ENCODE measurements at regions not wholly inside any gene's neighbourhood (a gene's known extent, or its start where the extent isn't known, plus 50 kb on each side); places are given as distances from the start of the nearest gene placed in this dataset.

DNA sequence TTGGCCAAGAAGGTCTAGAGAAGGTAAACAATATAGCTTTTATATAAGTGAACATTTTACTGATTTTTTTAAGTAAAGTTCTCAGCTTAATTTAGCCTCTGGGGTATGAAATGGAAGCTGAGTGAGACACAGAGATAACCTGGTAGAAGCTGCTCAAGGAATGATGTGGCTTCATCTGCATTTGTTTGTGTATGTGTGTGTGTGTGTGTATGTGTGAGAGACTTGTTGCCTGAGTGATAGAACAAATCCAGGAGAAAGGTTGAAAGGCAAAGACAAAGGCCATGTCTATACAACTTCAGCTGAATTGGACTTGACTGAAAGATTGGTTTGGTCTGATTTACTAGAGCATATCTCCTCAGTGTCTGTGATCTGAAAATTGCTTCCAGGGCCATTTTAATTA lies 63.6 kb downstream of the PCDH7 start:
- Histone ChIP-seq H3K56ac (ENCODE audit: insufficient read length, low read depth, low read length) (no peak overlapping the region), H2BK120ac (ENCODE audit: low read depth, low read length, poor library complexity, severe bottlenecking) (no peak overlapping the region), H4K8ac (replicated peaks; ENCODE audit: insufficient read length, low read depth, low read length) (no peak overlapping the region), H2BK20ac (ENCODE audit: low read depth, low read length, poor library complexity, severe bottlenecking) (no peak overlapping the region), H3K79me2 (ENCODE audit: insufficient read depth, low read length) (no peaks in the 10 kb centered on the region), H3K79me1 (ENCODE audit: insufficient read depth, low read depth, low read length, poor library complexity, severe bottlenecking) (no peaks in the 10 kb centered on the region), H3T11ph (ENCODE audit: low read length) (no peak overlapping the region), H4K20me1 (ENCODE audit: control insufficient read depth, insufficient read depth, insufficient read length) (no peaks in the 10 kb centered on the region), H3K23me2 (ENCODE audit: insufficient read length, low read depth, low read length, poor library complexity, severe bottlenecking) (no peaks in the 10 kb centered on the region), H2AK5ac (ENCODE audit: insufficient read length, low read length) (no peak overlapping the region), H3K14ac (ENCODE audit: insufficient read depth, low read length) (no peak overlapping the region), H2AFZ (ENCODE audit: low read length) (no peak overlapping the region), H3K9me3 (ENCODE audit: control insufficient read depth, low read depth, low read length) (no peaks in the 10 kb centered on the region), H3K4ac (ENCODE audit: low read depth, low read length) (no peak overlapping the region), H4K5ac (ENCODE audit: insufficient read length, low read depth, low read length) (no peak overlapping the region), H2BK12ac (ENCODE audit: insufficient read length, low read depth, low read length) (no peak overlapping the region), H3K18ac (ENCODE audit: insufficient read length, low read depth, low read length) (no peak overlapping the region), H2BK15ac (ENCODE audit: low read depth, low read length) (no peak overlapping the region), H3K23ac (ENCODE audit: insufficient read length, low read depth, low read length) (no peak overlapping the region), H3K4me1 (ENCODE audit: insufficient read depth, low read length) (no peaks in the 10 kb centered on the region), H3K27me3 (ENCODE audit: insufficient read depth, low read length) (no peaks in the 10 kb centered on the region), H3K9ac (ENCODE audit: extremely low read depth, insufficient read length, low read length) (no peak overlapping the region), H3K4me2 (ENCODE audit: insufficient read depth, insufficient read length, low read length) (no peak overlapping the region), H3K27ac (ENCODE audit: insufficient read length, low read depth, low read length) (no peak overlapping the region), H4K91ac (ENCODE audit: insufficient read length, low read depth, low read length) (no peak overlapping the region), H2BK5ac (ENCODE audit: insufficient read length, low read length) (no peak overlapping the region)
- no peaks in the 10 kb centered on the region for H3K27me3 Mint-ChIP-seq (ENCODE audit: low read depth)
- H3K4me1 Mint-ChIP-seq: peaks cover 6 to 18% of the 10 kb centered on the region in 2 experiments
- TF ChIP-seq CTCF (conservative IDR thresholded peaks at IDR 0.05): no peak
- H3K36me3 Mint-ChIP-seq (ENCODE audit: insufficient read depth in 1 of 3, low read depth in 3 of 3): no peaks in the 10 kb centered on the region
- DNase-seq: no peak
- H3K4me3 Mint-ChIP-seq: no peak overlapping the region
- peak overlapping the region in 1 of 3 experiments; percentile 42; a peak in 2 of 7 replicates for H3K27ac Mint-ChIP-seq
- H3K9me3 Mint-ChIP-seq: no peaks in the 10 kb centered on the region

Measured in H9 (cell line).